ENCODE measurements at regions not wholly inside any gene's neighbourhood (a gene's known extent, or its start where the extent isn't known, plus 50 kb on each side); places are given as distances from the start of the nearest gene placed in this dataset.

DNA sequence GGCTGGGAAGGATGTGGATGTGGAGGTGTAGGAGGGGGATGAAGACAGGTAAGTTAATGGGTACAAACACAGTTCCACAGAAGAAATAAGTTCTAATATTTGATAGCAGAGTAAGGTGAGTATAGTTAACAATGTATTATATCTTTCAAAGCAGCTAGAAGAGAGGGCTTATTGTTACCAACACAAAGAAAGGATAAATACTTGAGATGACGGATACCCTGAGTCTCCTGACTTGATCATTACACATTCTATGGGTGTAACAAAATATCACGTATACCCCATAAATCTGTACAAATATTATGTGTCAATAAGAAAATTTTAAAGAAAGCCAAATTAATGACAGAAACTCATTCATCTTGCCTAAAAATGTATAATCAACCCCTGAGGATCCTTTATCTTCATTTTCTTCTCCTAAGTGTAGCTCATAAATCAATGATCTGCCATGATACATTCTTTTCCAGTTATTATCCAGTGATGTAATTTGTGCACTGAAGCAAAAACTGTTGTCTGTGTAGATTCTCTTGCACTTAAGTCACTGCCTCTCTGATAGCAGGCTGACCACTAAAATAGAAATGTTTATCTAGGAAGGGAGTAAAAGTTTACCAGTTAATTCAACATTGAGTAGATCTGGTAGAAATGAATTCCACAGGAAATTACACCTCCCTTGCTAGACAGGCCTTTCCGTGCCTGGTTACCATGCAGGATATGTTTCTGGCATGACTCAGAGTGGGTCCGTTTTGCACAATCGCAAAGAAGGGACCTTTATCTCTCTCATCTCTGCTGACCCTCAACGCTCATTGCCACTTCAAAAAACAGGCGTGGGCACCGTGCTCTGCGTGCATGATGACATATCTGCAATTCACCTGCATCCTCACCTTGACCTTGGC is 249.7 kb upstream of the NCKAP5 start:
- no TSS peak for BruUV-seq (replicated peaks)
- Histone ChIP-seq H3K36me3 (ENCODE audit: control insufficient read depth, insufficient read depth, low read length) (no peaks in the 10 kb centered on the region), H4K20me1 (replicated peaks; ENCODE audit: control insufficient read depth, insufficient read depth, low read length) (no peaks in the 10 kb centered on the region), H3K4me1 (replicated peaks in 1 of 2; ENCODE audit: control insufficient read depth in 2 of 2, insufficient read depth in 2 of 2, low read length in 2 of 2) (no peaks in the 10 kb centered on the region), H3K9ac (ENCODE audit: insufficient read depth in 1 of 2, low read depth in 2 of 2, low read length in 2 of 2) (no peak overlapping the region), H3K9me3 (replicated peaks; ENCODE audit: control insufficient read depth, insufficient read depth, low read depth, low read length) (no peaks in the 10 kb centered on the region), H3K27ac (ENCODE audit: extremely low read depth, low read depth, low read length) (no peak overlapping the region), H3K9me1 (ENCODE audit: control insufficient read depth, insufficient read depth, low read length) (no peaks in the 10 kb centered on the region), H3K27me3 (ENCODE audit: control insufficient read depth in 2 of 2, insufficient read depth in 2 of 2, low read length in 2 of 2) (no peaks in the 10 kb centered on the region), H2AFZ (ENCODE audit: low read depth, low read length) (no peak overlapping the region), H3K4me2 (ENCODE audit: insufficient read depth, low read length) (no peak overlapping the region), H3K79me2 (ENCODE audit: control insufficient read depth, insufficient read depth, low read length) (no peaks in the 10 kb centered on the region), H3K4me3 (no peak overlapping the region)
- intact Hi-C loops (cut with micrococcal nuclease) (no loop called here), in situ Hi-C loops (cut with MboI) (no loop called here)
- ChIA-PET CTCF (ENCODE audit: low intra/inter-chr PET ratio) (no interaction called here), POLR2A (no interaction called here)
- FAIRE-seq (no peak), DNase-seq (ENCODE audit: extremely low read depth in 1 of 4, low spot score in 3 of 4) (no peak), ATAC-seq (no peak)
- peak; percentile 46 for TF ChIP-seq MEIS2 (IDR thresholded peaks at IDR 0.05; ENCODE audit: partially characterized antibody)
- TF ChIP-seq, protein P1, sequence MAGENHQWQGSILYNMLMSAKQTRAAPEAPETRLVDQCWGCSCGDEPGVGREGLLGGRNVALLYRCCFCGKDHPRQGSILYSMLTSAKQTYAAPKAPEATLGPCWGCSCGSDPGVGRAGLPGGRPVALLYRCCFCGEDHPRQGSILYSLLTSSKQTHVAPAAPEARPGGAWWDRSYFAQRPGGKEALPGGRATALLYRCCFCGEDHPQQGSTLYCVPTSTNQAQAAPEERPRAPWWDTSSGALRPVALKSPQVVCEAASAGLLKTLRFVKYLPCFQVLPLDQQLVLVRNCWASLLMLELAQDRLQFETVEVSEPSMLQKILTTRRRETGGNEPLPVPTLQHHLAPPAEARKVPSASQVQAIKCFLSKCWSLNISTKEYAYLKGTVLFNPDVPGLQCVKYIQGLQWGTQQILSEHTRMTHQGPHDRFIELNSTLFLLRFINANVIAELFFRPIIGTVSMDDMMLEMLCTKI (IDR thresholded peaks at IDR 0.05; ENCODE audit: partially characterized antibody): no peak
- no peak for TF ChIP-seq ZNF57 (CRISPR knock-in tag; IDR thresholded peaks at IDR 0.05)
- no peak for TF ChIP-seq NFIC (IDR thresholded peaks at IDR 0.05)
- no peak for TF ChIP-seq ZNF41 (CRISPR knock-in tag; conservative IDR thresholded peaks at IDR 0.05)
- TF ChIP-seq SMC3 (conservative IDR thresholded peaks at IDR 0.05; ENCODE audit: insufficient read depth, low read depth, low read length): no peak
- WGBS (ENCODE audit: insufficient coverage, low coverage, missing lambda C conversion rate): 0% methylated on average over 9 of the region's 9 CpGs
